ENCODE measurements at regions not wholly inside any gene's neighbourhood (a gene's known extent, or its start where the extent isn't known, plus 50 kb on each side); places are given as distances from the start of the nearest gene placed in this dataset.

DNA sequence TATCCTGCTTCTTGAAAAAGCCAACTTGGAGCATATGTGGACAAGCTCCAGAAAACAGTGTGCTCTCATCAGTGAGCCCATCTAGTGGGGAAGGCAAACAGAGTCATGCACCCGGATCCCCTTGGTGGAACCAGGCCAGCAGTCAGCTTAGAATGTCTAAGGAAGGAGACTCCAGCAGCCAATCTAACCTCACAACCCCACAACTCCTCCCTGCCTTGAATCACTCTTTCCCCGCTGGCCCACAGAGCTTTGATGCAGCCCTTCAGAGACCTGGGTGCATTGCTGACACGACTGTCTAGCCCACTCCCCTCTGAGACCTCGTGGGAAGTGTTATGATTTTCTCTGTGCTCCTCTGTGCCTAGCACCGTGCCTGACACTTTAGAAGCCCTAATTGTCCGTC, 623.7 kb downstream of the BNC2 start:
- H3K27ac Mint-ChIP-seq (ENCODE audit: unreplicated experiment): no peak overlapping the region

GRCh38 chr9:16247188-16247875, 623.1 kb downstream of the BNC2 start:
- H3K27ac Mint-ChIP-seq (ENCODE audit: unreplicated experiment): no peak overlapping the region
- ChIA-PET CTCF (no interaction called here), POLR2A (no interaction called here)
- TF ChIP-seq CTCF (IDR thresholded peaks at IDR 0.05; ENCODE audit: insufficient read depth in 1 of 2, low read depth in 1 of 2, low read length in 1 of 2, severe bottlenecking in 1 of 2, unreplicated experiment in 1 of 2): no peak
- no peak for DNase-seq
- H3K4me1 ChIP-seq: no peaks in the 10 kb centered on the region
- no peak overlapping the region for H3K4me3 Mint-ChIP-seq (ENCODE audit: unreplicated experiment)
- no peaks in the 10 kb centered on the region for H3K9me3 Mint-ChIP-seq (ENCODE audit: unreplicated experiment)
- H3K27me3 Mint-ChIP-seq (ENCODE audit: insufficient read depth, unreplicated experiment): no peaks in the 10 kb centered on the region
- H3K4me1 Mint-ChIP-seq (ENCODE audit: low read depth, unreplicated experiment): no peaks in the 10 kb centered on the region
- intact Hi-C loops (cut with micrococcal nuclease; ENCODE audit: unreplicated experiment): no loop called here
- no TSS peak for BruUV-seq (replicated peaks)
- no peaks in the 10 kb centered on the region for H3K27me3 ChIP-seq (replicated peaks; ENCODE audit: control insufficient read depth, insufficient read depth, low read length)
- no peak overlapping the region for H3K4me3 ChIP-seq (ENCODE audit: low read depth, low read length)
- no peaks in the 10 kb centered on the region for H3K36me3 ChIP-seq (ENCODE audit: control insufficient read depth, insufficient read depth, low read length)
- H3K9me3 ChIP-seq: no peaks in the 10 kb centered on the region
- H3K36me3 Mint-ChIP-seq (ENCODE audit: insufficient read depth, unreplicated experiment): no peaks in the 10 kb centered on the region

More for the DNA sequence above, 623.7 kb downstream of the BNC2 start:
- intact Hi-C loops (cut with micrococcal nuclease; ENCODE audit: unreplicated experiment): no loop called here
- DNase-seq: no peak
- Mint-ChIP-seq H3K4me1 (ENCODE audit: low read depth, unreplicated experiment) (no peaks in the 10 kb centered on the region), H3K36me3 (ENCODE audit: insufficient read depth, unreplicated experiment) (no peaks in the 10 kb centered on the region), H3K9me3 (ENCODE audit: unreplicated experiment) (no peaks in the 10 kb centered on the region), H3K4me3 (ENCODE audit: unreplicated experiment) (no peak overlapping the region), H3K27me3 (ENCODE audit: insufficient read depth, unreplicated experiment) (no peaks in the 10 kb centered on the region)
- Histone ChIP-seq H3K4me3 (ENCODE audit: low read depth, low read length) (no peak overlapping the region), H3K27me3 (replicated peaks; ENCODE audit: control insufficient read depth, insufficient read depth, low read length) (no peaks in the 10 kb centered on the region), H3K9me3 (no peaks in the 10 kb centered on the region), H3K36me3 (ENCODE audit: control insufficient read depth, insufficient read depth, low read length) (no peaks in the 10 kb centered on the region), H3K4me1 (no peaks in the 10 kb centered on the region)
- no TSS peak for BruUV-seq (replicated peaks)
- TF ChIP-seq CTCF (IDR thresholded peaks at IDR 0.05; ENCODE audit: insufficient read depth in 1 of 2, low read depth in 1 of 2, low read length in 1 of 2, severe bottlenecking in 1 of 2, unreplicated experiment in 1 of 2): no peak
- ChIA-PET CTCF (no interaction called here), POLR2A (no interaction called here)

DNA sequence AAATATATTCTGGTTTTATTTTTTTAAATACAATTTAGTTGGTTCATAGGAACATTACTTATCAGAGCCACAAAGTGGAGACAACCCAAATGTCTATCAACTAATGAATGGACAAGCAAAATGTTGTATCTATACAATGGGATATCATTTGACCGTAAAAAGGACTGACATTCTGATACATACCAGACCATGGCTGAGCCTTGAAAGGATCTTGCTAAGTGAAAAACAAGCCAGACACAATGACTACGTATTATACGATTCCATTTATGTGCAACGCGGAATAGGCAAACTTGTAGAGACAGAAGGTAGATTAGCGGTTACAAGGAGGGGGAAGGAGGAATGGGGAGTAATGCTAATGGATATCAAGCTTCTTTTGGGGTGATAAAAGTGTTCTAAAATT, 621.6 kb downstream of the BNC2 start:
- POLR2A ChIA-PET: no interaction called here

More for the DNA sequence above, 621.6 kb downstream of the BNC2 start:
- intact Hi-C loops (cut with micrococcal nuclease; ENCODE audit: unreplicated experiment): no loop called here
- BruUV-seq (replicated peaks): no TSS peak
- H3K4me1 Mint-ChIP-seq (ENCODE audit: low read depth, unreplicated experiment): no peaks in the 10 kb centered on the region
- no peak overlapping the region for H3K4me3 ChIP-seq (ENCODE audit: low read depth, low read length)
- no peaks in the 10 kb centered on the region for H3K36me3 Mint-ChIP-seq (ENCODE audit: insufficient read depth, unreplicated experiment)
- no peaks in the 10 kb centered on the region for H3K9me3 ChIP-seq
- no peaks in the 10 kb centered on the region for H3K9me3 Mint-ChIP-seq (ENCODE audit: unreplicated experiment)
- no peak for DNase-seq
- no peak for TF ChIP-seq CTCF (IDR thresholded peaks at IDR 0.05; ENCODE audit: insufficient read depth in 1 of 2, low read depth in 1 of 2, low read length in 1 of 2, severe bottlenecking in 1 of 2, unreplicated experiment in 1 of 2)
- H3K36me3 ChIP-seq (ENCODE audit: control insufficient read depth, insufficient read depth, low read length): no peaks in the 10 kb centered on the region
- no peaks in the 10 kb centered on the region for H3K27me3 Mint-ChIP-seq (ENCODE audit: insufficient read depth, unreplicated experiment)
- H3K4me1 ChIP-seq: no peaks in the 10 kb centered on the region
- no peaks in the 10 kb centered on the region for H3K27me3 ChIP-seq (replicated peaks; ENCODE audit: control insufficient read depth, insufficient read depth, low read length)
- H3K4me3 Mint-ChIP-seq (ENCODE audit: unreplicated experiment): no peak overlapping the region
- H3K27ac Mint-ChIP-seq (ENCODE audit: unreplicated experiment): no peak overlapping the region
- CTCF ChIA-PET: no interaction called here

All from Caco-2 (cell line).